ENCODE measurements at regions not wholly inside any gene's neighbourhood (a gene's known extent, or its start where the extent isn't known, plus 50 kb on each side); places are given as distances from the start of the nearest gene placed in this dataset.

DNA sequence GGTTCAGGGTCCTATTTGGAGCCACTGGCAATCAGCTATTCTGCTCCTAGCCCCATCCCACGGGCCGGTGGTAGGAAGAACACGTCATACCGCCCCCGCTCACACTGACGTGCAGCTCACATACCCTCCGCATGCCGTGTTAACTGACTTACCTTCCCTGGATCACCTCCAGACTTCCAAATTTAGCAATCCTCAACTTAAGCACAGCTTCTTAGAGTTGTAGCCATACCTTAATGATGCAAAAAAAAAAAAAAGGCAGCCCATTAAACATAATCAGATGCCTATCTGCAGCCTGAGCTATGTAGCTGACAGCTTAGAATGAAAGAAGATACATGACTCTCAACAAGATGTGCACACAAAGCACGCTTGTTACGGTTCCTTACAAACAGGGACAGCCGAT, 93.0 kb downstream of the IRX2 start:
- H3K4me3 Mint-ChIP-seq: no peak overlapping the region
- H3K4me1 Mint-ChIP-seq: no peaks in the 10 kb centered on the region
- no peak overlapping the region for H3K27ac ChIP-seq (ENCODE audit: low read depth)
- no peak for DNase-seq (ENCODE audit: low spot score)
- ATAC-seq: no peak
- H4K20me1 ChIP-seq (replicated peaks; ENCODE audit: insufficient read depth): no peaks in the 10 kb centered on the region
- no peaks in the 10 kb centered on the region for H3K9me2 ChIP-seq (ENCODE audit: insufficient read depth)
- no peaks in the 10 kb centered on the region for H3F3A ChIP-seq (replicated peaks; ENCODE audit: low read depth)
- H3K27me3 ChIP-seq (ENCODE audit: insufficient read depth): no peaks in the 10 kb centered on the region
- H3K36me3 ChIP-seq (ENCODE audit: insufficient read depth): no peaks in the 10 kb centered on the region
- no peak overlapping the region for H3K27ac Mint-ChIP-seq
- no peaks in the 10 kb centered on the region for H3K36me3 Mint-ChIP-seq (ENCODE audit: low read depth)
- H3K4me3 ChIP-seq: no peak overlapping the region
- no peaks in the 10 kb centered on the region for H3K79me2 ChIP-seq (replicated peaks; ENCODE audit: insufficient read depth)
- H2AFZ ChIP-seq: no peak overlapping the region
- no peaks in the 10 kb centered on the region for H3K4me1 ChIP-seq (ENCODE audit: insufficient read depth)
- no peaks in the 10 kb centered on the region for H3K9me3 Mint-ChIP-seq
- peaks cover under 1% of the 10 kb centered on the region for H3K27me3 Mint-ChIP-seq (ENCODE audit: insufficient read depth, low read depth, poor library complexity)
- no peak for TF ChIP-seq CREB1 (CRISPR knock-in tag; IDR thresholded peaks at IDR 0.05; ENCODE audit: low read depth)
- TF ChIP-seq CTCF (conservative IDR thresholded peaks at IDR 0.05; ENCODE audit: low read depth in 2 of 2): no peak
- no peak for TF ChIP-seq POLR2AphosphoS5 (IDR thresholded peaks at IDR 0.05; ENCODE audit: low read depth)
- TF ChIP-seq JUNB (IDR thresholded peaks at IDR 0.05; ENCODE audit: unreplicated experiment): no peak
- no peak for TF ChIP-seq REST (IDR thresholded peaks at IDR 0.05; ENCODE audit: unreplicated experiment)
- no peak for TF ChIP-seq EZH2 (IDR thresholded peaks at IDR 0.05; ENCODE audit: low read depth, unreplicated experiment)
- no peak for TF ChIP-seq ETS1 (IDR thresholded peaks at IDR 0.05)
- no peak for TF ChIP-seq ZNF462 (CRISPR knock-in tag; IDR thresholded peaks at IDR 0.05)
- no peak for TF ChIP-seq STAT1 (IDR thresholded peaks at IDR 0.05; ENCODE audit: unreplicated experiment)
- TF ChIP-seq EZH2phosphoT487 (IDR thresholded peaks at IDR 0.05; ENCODE audit: unreplicated experiment): no peak
- no peak for TF ChIP-seq ZNF114 (CRISPR knock-in tag; IDR thresholded peaks at IDR 0.05)
- no peak for TF ChIP-seq ZNF331 (CRISPR knock-in tag; IDR thresholded peaks at IDR 0.05; ENCODE audit: low read depth)
- TF ChIP-seq NANOG (IDR thresholded peaks at IDR 0.05; ENCODE audit: borderline replicate concordance): no peak
- no peak overlapping the region for H3K4me2 ChIP-seq

All from GM23338 (cell line).